Lower leg skin (tissue), 3 donors: ENCODE measurements at regions not wholly inside any gene's neighbourhood (a gene's known extent, or its start where the extent isn't known, plus 50 kb on each side); places are given as distances from the start of the nearest gene placed in this dataset.

ENCODE experiments used
- POLR2A ChIP-seq, 2 donors: fragments of 450-650 bp; IDR thresholded peaks; one replicate each; pipeline ENCODE4 v1.6.1; 2016 to 2017; ENCODE audit warnings: antibody characterized with exemption in 2 of 2, mild to moderate bottlenecking in 1 of 2, moderate library complexity in 1 of 2
- TF ChIP-seq, protein P1 (sequence below), 3 donors: fragments of 450-650 bp; IDR thresholded peaks; one replicate each; pipeline ENCODE4 v1.5.1; 2016; ENCODE audit warnings: antibody characterized with exemption in 3 of 3, mild to moderate bottlenecking in 3 of 3, moderate library complexity in 2 of 3

DNA sequence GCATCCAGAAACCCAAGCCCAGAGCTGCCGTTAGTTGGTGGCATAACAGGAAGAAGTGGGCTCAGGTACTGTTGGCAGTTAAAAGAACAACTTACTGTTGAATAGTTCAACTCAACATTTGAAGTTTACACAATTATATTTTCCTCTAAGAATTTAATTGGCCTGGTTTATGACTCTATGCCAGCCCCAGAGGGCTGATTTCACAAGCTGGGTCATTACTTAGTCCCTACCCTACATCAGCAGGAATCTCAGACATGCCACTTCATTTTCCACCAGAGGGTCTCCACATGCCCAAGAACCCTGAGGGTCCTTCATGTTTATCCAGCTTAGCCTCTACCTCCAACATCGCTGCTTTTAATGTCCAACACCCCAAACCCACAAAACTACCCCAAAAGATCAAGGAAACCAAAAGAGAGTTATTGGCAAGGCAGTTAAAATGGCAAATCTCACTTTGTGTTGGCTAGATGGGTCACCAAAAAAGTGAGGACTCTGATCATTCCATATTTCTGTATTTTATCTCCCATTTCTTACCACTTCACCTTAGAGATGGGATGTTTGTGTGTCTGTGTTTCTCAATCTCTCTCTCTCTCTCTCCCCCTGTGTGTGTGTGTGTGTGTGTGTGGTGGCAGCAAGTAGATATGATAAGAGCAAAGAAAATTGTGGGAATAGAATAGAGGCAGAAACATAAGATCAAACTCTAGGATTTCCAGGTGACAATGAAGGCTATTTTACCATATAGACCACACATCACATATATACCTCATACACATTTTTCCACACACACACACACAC, 112.5 kb upstream of the TBX18 start:
- TF ChIP-seq, protein P1, sequence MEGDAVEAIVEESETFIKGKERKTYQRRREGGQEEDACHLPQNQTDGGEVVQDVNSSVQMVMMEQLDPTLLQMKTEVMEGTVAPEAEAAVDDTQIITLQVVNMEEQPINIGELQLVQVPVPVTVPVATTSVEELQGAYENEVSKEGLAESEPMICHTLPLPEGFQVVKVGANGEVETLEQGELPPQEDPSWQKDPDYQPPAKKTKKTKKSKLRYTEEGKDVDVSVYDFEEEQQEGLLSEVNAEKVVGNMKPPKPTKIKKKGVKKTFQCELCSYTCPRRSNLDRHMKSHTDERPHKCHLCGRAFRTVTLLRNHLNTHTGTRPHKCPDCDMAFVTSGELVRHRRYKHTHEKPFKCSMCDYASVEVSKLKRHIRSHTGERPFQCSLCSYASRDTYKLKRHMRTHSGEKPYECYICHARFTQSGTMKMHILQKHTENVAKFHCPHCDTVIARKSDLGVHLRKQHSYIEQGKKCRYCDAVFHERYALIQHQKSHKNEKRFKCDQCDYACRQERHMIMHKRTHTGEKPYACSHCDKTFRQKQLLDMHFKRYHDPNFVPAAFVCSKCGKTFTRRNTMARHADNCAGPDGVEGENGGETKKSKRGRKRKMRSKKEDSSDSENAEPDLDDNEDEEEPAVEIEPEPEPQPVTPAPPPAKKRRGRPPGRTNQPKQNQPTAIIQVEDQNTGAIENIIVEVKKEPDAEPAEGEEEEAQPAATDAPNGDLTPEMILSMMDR (IDR thresholded peaks at IDR 0.05), result no peak
- TF ChIP-seq POLR2A (IDR thresholded peaks at IDR 0.05), result no peak
